Activated naive CD4-positive, alpha-beta T cell treated with anti-CD3 and anti-CD28 coated beads, Interleukin-2, amount 50 U/mL, for 24 hours (primary cell): ENCODE measurements at regions not wholly inside any gene's neighbourhood (a gene's known extent, or its start where the extent isn't known, plus 50 kb on each side); places are given as distances from the start of the nearest gene placed in this dataset.

Source experiments
- H3K27ac Mint-ChIP-seq: one replicate; pipeline ENCODE4 v1.8.0; 2021; ENCODE audit warnings: mild to moderate bottlenecking, mixed read lengths
- H3K27me3 Mint-ChIP-seq: one replicate; pipeline ENCODE4 v1.8.0; 2021; ENCODE audit warnings: mixed read lengths
- H3K36me3 Mint-ChIP-seq: one replicate; pipeline ENCODE4 v1.8.0; 2021; ENCODE audit warnings: mixed read lengths
- H3K4me1 Mint-ChIP-seq: one replicate; pipeline ENCODE4 v1.8.0; 2021; ENCODE audit warnings: mixed read lengths
- H3K4me3 Mint-ChIP-seq: one replicate; pipeline ENCODE4 v1.8.0; 2021; ENCODE audit warnings: mild to moderate bottlenecking, mixed read lengths
- H3K9me3 Mint-ChIP-seq: one replicate; pipeline ENCODE4 v1.8.0; 2021; ENCODE audit warnings: mixed read lengths

GRCh38 chr21:23356905-23357304 is 2250.4 kb downstream of the MRPL39 start:
- Mint-ChIP-seq H3K27me3 (no peaks in the 10 kb centered on the region), H3K4me3 (no peak overlapping the region), H3K36me3 (no peaks in the 10 kb centered on the region), H3K4me1 (no peaks in the 10 kb centered on the region), H3K27ac (no peak overlapping the region), H3K9me3 (peaks cover 8% of the 10 kb centered on the region)

GRCh38 chr21:23316190-23316589 is 2291.1 kb downstream of the MRPL39 start:
- Mint-ChIP-seq H3K27ac (no peak overlapping the region), H3K4me1 (no peaks in the 10 kb centered on the region), H3K9me3 (no peaks in the 10 kb centered on the region), H3K36me3 (no peaks in the 10 kb centered on the region), H3K4me3 (no peak overlapping the region), H3K27me3 (no peaks in the 10 kb centered on the region)

DNA sequence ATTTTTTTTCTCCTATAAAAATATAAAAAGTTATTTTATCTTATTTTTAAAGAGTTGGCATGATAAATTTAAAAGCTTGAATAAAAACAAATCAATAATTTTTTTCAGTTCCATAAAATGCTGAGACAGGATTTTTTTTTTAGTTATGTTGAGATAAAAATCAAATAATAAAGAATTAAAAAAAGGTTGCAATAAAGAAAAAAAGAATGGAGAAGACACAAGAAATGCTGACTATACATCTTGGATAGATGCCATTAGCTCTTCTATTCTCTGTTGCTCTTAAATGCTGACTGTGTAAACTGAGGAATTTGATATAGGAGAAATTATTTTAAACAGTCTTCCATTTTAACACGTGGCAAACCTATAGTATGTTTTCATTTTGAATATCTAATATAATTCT is 2298.5 kb downstream of the MRPL39 start:
- Mint-ChIP-seq H3K36me3 (no peaks in the 10 kb centered on the region), H3K4me1 (no peaks in the 10 kb centered on the region), H3K4me3 (no peak overlapping the region), H3K27ac (no peak overlapping the region), H3K27me3 (no peaks in the 10 kb centered on the region), H3K9me3 (no peaks in the 10 kb centered on the region)

DNA sequence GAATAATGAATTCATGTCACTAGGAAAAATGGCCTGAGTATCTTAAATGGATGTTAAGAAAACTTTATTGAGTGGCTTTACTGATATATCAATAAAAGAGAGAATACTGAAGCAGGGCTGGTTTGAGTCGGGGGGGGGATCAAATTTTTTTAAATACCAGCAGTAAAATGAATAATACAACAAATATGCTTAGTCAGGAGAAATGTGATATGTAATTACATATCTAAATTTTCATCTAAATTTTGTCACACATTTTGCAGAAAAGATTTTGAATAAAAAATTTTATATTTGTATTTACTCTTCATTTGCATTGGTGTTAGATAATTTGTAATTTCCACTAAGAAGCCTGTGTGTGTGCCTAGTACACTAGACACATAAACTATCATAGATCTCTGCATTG is 2300.2 kb downstream of the MRPL39 start:
- H3K27me3 Mint-ChIP-seq = no peaks in the 10 kb centered on the region
- no peak overlapping the region for H3K4me3 Mint-ChIP-seq
- H3K9me3 Mint-ChIP-seq = peaks cover 4% of the 10 kb centered on the region
- no peaks in the 10 kb centered on the region for H3K4me1 Mint-ChIP-seq
- H3K27ac Mint-ChIP-seq = no peak overlapping the region
- H3K36me3 Mint-ChIP-seq = no peaks in the 10 kb centered on the region

GRCh38 chr21:23292292-23292691 is 2294.1 kb downstream of the NCAM2 start:
- Mint-ChIP-seq H3K27me3 (no peaks in the 10 kb centered on the region), H3K4me3 (no peak overlapping the region), H3K4me1 (no peaks in the 10 kb centered on the region), H3K9me3 (no peaks in the 10 kb centered on the region), H3K27ac (no peak overlapping the region), H3K36me3 (no peaks in the 10 kb centered on the region)

DNA sequence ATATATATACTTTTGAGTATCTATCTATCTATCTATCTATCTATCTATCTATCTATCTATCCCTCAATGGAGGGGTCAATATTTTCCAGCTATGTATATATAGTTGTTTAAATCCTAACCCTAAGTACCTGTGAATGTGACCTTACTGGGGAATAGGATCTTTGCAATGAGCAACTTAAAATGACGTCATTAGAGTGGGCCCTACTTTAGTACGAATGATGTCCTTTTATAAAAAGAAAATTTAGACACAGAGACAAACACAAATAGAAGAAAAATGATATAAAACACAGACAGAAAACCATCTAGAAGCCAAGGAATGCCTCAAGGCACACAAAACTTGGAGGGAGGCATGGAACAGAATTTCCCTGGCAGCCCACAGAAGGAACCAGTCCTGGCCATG is 2283.7 kb downstream of the NCAM2 start:
- no peaks in the 10 kb centered on the region for H3K9me3 Mint-ChIP-seq
- no peak overlapping the region for H3K27ac Mint-ChIP-seq

GRCh38 chr21:23249760-23250159 is 2251.6 kb downstream of the NCAM2 start:
- H3K27ac Mint-ChIP-seq = no peak overlapping the region
- no peak overlapping the region for H3K4me3 Mint-ChIP-seq
- no peaks in the 10 kb centered on the region for H3K9me3 Mint-ChIP-seq
- H3K36me3 Mint-ChIP-seq = no peaks in the 10 kb centered on the region
- no peaks in the 10 kb centered on the region for H3K4me1 Mint-ChIP-seq
- no peaks in the 10 kb centered on the region for H3K27me3 Mint-ChIP-seq

More for the DNA sequence above, 2283.7 kb downstream of the NCAM2 start:
- no peak overlapping the region for H3K4me3 Mint-ChIP-seq
- H3K4me1 Mint-ChIP-seq = no peaks in the 10 kb centered on the region
- H3K27me3 Mint-ChIP-seq = no peaks in the 10 kb centered on the region
- no peaks in the 10 kb centered on the region for H3K36me3 Mint-ChIP-seq

DNA sequence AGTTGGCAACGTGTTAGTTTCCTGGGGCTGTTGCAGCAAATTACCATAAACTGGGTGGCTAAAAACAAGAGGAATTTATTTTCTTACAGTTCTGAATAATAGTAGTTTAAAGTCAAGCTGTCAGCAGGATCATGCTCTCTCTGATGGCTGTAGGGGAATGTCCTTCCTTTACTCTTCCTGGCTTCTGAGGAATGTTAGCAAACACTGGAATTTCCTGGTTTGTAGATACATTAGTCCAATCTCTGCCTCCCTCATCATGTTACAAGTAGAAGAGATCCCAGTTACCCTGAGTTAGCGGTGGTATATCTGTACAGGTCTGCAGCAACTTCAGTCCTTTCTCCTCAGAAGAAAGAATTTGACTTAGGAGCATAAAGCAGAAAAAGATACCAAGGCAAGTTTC is 2249.1 kb downstream of the NCAM2 start:
- Mint-ChIP-seq H3K27me3 (no peaks in the 10 kb centered on the region), H3K9me3 (no peaks in the 10 kb centered on the region), H3K4me3 (no peak overlapping the region), H3K36me3 (no peaks in the 10 kb centered on the region), H3K27ac (no peak overlapping the region), H3K4me1 (no peaks in the 10 kb centered on the region)

DNA sequence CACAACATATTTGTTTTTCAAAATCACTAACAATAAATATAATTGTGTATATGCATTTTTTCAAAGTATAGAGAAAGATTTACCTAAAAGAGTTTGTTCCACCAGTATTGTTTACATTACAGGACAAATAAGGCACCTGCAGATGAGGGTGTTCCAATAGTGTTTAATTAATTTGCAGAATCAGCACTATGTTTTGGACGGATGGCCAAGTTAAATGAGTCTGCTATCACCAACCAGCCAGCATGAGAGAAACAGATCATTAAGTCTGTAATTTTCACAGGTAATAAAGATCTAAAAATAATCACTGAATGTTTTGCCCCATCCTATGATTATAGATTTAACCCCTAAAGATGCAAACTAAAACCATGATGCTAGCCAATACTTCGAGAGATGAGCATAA is 2247.0 kb downstream of the NCAM2 start:
- Mint-ChIP-seq H3K9me3 (no peaks in the 10 kb centered on the region), H3K36me3 (no peaks in the 10 kb centered on the region), H3K27ac (no peak overlapping the region), H3K27me3 (no peaks in the 10 kb centered on the region), H3K4me1 (no peaks in the 10 kb centered on the region), H3K4me3 (no peak overlapping the region)

- H3K27me3 Mint-ChIP-seq = no peaks in the 10 kb centered on the region
- no peak overlapping the region for H3K27ac Mint-ChIP-seq
- no peaks in the 10 kb centered on the region for H3K9me3 Mint-ChIP-seq
- H3K36me3 Mint-ChIP-seq = no peaks in the 10 kb centered on the region
- no peak overlapping the region for H3K4me3 Mint-ChIP-seq
- no peaks in the 10 kb centered on the region for H3K4me1 Mint-ChIP-seq
These were observed 2225.7 kb downstream of the NCAM2 start for GRCh38 chr21:23223882-23224281.

DNA sequence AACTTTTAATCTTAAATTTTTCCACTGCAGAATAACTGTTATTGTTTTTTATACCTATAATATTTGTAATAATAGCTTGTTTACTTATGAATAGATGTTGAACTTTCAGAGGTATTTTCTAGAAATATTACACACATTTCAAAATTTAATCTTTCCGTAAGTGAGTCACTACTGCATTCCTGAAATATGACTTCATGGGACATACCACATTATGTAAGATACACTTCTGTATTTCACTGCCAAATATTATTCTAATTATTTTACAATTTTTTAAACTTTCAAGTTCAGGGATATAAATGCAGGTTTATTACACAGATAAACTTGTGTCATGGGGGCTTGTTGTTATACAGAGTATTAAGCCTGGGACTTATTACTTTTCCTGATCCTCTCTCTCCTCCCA is 2220.5 kb downstream of the NCAM2 start:
- Mint-ChIP-seq H3K27me3 (no peaks in the 10 kb centered on the region), H3K4me1 (no peaks in the 10 kb centered on the region), H3K36me3 (no peaks in the 10 kb centered on the region), H3K4me3 (no peak overlapping the region), H3K9me3 (peaks cover 2% of the 10 kb centered on the region), H3K27ac (no peak overlapping the region)

DNA sequence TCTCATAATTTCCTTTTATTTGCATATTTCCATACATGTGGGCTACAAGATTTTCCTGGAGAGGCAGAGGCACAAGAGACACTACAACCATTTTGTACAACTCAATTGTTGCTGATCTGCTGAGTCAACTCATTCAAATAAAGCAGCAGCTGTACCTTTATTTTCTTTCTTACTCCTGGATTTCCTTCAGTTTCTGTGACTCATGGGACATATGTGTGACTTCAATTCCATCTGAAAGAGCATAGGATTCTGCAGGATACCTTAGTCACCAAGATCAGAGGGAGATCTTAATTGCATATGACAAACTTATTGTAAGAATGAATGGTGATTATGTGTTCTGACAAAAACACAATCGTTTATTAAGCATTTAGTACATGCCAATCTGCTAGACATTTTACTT is 2219.4 kb downstream of the NCAM2 start:
- Mint-ChIP-seq H3K27me3 (no peaks in the 10 kb centered on the region), H3K4me3 (no peak overlapping the region), H3K36me3 (no peaks in the 10 kb centered on the region), H3K9me3 (peaks cover 5% of the 10 kb centered on the region), H3K4me1 (no peaks in the 10 kb centered on the region), H3K27ac (no peak overlapping the region)

DNA sequence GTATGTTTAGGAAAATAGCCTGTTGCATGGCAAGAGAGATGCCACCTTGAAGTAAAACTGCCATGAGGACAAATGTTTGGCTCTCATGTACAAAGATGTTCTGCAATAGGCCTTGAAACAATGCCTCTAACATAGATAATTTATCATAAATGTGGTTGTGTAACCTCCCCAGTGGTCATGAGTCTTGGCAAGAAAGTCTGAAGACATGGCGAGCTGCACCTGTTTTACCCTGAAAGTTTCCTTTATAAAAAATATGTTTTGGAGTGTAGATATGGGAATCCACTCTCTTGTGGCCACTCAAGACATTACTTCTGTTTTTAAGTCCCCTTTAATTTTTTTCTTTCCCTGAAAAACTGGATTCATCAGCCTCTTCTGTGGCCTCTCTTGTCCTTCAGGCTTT is 2217.1 kb downstream of the NCAM2 start:
- Mint-ChIP-seq H3K4me1 (no peaks in the 10 kb centered on the region), H3K9me3 (peaks cover 8% of the 10 kb centered on the region), H3K36me3 (no peaks in the 10 kb centered on the region), H3K27ac (no peak overlapping the region), H3K4me3 (no peak overlapping the region), H3K27me3 (no peaks in the 10 kb centered on the region)
